ENCODE measurements at regions not wholly inside any gene's neighbourhood (a gene's known extent, or its start where the extent isn't known, plus 50 kb on each side); places are given as distances from the start of the nearest gene placed in this dataset.

DNA sequence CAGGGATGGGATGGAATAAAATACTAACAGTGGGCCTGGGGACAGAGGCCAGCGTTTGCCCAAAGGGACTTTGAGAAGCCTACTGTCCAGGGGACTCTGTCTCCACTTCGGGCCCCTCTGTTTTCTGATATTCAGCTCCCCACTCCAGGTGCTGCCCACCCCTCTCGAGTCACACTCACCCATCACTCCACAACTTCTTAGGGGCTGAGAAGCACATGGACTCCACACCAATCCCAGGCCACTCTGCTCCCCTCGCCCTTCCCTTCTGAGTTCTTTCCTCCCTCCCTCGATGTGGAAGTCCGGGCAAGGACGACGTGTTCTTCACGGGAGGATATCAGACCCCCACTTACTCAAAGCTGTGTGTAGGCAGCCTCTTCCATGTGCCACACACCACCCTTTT, 124.5 kb downstream of the BARX1 start:
- no peak for DNase-seq (ENCODE audit: low spot score)

DNA sequence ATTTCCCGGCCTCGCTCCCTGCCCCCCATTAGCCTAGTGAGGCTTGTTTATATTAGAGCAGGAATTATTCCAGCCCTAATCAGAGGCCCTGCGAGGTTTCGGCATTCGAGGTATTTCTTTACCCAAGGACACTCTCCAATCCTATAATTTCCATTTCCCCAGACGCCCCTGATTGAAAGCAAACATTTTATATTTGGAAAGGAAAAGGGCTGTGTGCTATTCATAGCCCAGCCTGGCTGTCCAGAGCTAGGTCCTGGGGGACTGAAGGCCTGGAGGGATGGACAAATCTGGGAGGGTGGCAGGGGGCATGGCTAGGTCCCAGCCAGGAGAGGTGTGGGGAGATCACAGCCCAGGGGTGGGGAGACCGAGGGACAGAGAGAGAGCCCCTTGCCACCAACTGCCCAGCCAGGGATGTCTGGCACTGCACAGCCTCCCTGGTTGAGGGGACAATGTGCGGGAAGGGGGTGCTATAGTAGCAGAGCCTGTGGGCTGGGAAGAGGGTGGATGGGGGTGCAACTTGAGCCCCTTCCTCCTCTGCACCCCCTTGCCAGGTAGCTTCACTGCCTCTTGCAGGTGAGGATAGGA, 125.1 kb downstream of the BARX1 start:
- intact Hi-C loops (cut with DNase I): no loop called here
- DNase-seq (ENCODE audit: low spot score): no peak

More for the DNA sequence above, 124.5 kb downstream of the BARX1 start:
- intact Hi-C loops (cut with DNase I): no loop called here

DNA sequence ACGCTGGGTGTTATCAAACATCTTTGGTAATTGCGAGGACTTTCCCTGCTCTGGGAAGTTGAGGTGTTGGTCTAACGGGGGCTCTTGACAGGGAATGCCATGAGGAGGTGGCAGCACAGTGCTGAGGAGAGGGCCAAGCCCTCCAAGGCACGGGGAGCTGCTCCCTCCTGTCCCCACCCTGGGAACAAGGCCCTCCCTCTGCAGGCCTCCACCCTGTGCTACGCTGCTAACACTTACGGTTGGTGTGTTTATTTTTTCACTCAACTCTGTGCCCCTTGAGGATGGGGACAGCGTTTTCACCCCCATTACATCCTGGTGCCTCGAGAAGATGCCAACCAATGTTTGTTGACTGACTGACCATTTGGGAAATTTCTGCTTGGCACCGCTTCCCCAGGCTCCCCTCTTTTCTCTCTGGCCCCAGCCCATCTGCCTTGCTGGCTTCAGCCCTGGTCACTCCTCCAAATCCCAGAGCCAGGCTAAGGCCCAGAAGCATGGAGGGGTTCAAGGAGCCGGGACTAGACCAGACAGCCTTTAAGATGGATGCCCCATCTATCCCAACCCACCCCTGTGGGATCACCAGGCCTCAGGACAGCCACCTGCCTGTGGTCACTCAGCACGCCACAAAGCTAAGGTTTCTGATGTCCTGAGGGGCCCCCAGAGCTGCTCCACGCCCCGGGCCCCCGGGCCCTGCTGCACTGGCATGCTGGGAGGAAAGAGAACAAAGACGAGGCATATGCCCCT, 125.7 kb downstream of the BARX1 start:
- DNase-seq (ENCODE audit: low spot score): no peak
- intact Hi-C loops (cut with DNase I): loop anchor here (10.0 kb wide), 1 partner anchor 135 kb away; no protein-coding TSS in a partner anchor

GRCh38 chr9:93828331-93829097, 126.6 kb downstream of the BARX1 start:
- intact Hi-C loops (cut with DNase I): loop anchor here (10.0 kb wide), 1 partner anchor 136 kb away; no protein-coding TSS in a partner anchor
- no peak for DNase-seq (ENCODE audit: low spot score)

DNA sequence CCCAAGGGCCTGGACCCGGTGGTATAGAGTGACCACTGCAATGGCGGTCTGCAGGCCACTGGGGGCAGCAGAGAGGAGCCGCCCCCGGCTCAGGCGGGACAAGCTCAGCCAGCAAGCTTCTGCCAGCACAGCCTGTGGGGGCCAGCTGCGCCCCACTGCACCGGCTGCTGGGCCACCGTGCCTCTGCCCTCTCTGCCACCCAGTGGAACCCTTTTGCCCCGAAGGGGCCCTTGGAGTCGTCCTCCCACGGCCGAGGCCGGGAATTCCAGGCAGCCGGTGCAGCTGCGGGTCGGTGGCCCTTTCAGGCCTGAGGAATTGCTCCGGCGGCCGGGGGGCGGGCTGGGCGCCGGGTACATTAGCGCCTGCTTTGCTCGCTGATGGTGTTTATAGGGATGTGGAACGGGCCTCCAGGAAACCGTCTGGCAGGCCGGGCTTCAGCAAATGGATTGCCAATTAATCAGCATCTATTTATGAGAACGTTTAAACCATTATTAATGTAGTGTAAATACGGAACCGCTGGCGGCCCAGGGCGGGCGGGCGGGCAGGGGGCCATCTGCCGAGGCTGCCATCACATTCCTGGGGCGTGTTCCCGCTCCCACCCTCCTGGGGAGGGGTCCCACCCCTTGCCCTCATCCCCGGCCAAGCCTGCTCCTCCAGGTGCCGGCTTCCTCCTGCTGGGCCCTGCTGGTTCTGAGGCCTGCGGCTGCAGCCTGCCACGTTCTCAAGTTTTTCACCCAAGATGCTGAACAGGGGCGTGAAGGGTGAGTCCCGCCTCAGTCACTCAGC, 127.4 kb downstream of the BARX1 start:
- no peak for DNase-seq (ENCODE audit: low spot score)
- intact Hi-C loops (cut with DNase I): loop anchor here (10.0 kb wide), 1 partner anchor 137 kb away; no protein-coding TSS in a partner anchor

- intact Hi-C loops (cut with DNase I): loop anchor here (10.0 kb wide), 1 partner anchor 138 kb away; no protein-coding TSS in a partner anchor
- DNase-seq (ENCODE audit: low spot score): no peak
These were observed 128.1 kb downstream of the BARX1 start for GRCh38 chr9:93826905-93827544.

GRCh38 chr9:93826209-93826608, 128.9 kb downstream of the BARX1 start:
- no peak for DNase-seq (ENCODE audit: low spot score)
- intact Hi-C loops (cut with DNase I): loop anchor here (10.0 kb wide), 1 partner anchor 139 kb away; no protein-coding TSS in a partner anchor

GRCh38 chr9:93825348-93826115, 129.6 kb downstream of the BARX1 start:
- intact Hi-C loops (cut with DNase I): loop anchor here (10.0 kb wide), 1 partner anchor 139 kb away; no protein-coding TSS in a partner anchor
- DNase-seq (ENCODE audit: low spot score): no peak

GRCh38 chr9:93824386-93825294, 130.5 kb downstream of the BARX1 start:
- no peak for DNase-seq (ENCODE audit: low spot score)
- intact Hi-C loops (cut with DNase I): loop anchor here (10.0 kb wide), 1 partner anchor 140 kb away; no protein-coding TSS in a partner anchor

GRCh38 chr9:93823245-93824072, 131.7 kb downstream of the BARX1 start:
- intact Hi-C loops (cut with DNase I): loop anchor here (10.0 kb wide), 1 partner anchor 141 kb away; no protein-coding TSS in a partner anchor
- DNase-seq (ENCODE audit: low spot score): no peak

- no peak for DNase-seq (ENCODE audit: low spot score)
- intact Hi-C loops (cut with DNase I): loop anchor here (10.0 kb wide), 1 partner anchor 143 kb away; no protein-coding TSS in a partner anchor
These were observed 132.9 kb downstream of the BARX1 start for GRCh38 chr9:93822229-93822628.

GRCh38 chr9:93821307-93821703, 133.8 kb downstream of the BARX1 start:
- DNase-seq (ENCODE audit: low spot score): no peak
- intact Hi-C loops (cut with DNase I): loop anchor here (10.0 kb wide), 1 partner anchor 143 kb away; no protein-coding TSS in a partner anchor

GRCh38 chr9:93820667-93821306, 134.4 kb downstream of the BARX1 start:
- DNase-seq (ENCODE audit: low spot score): no peak
- intact Hi-C loops (cut with DNase I): loop anchor here (10.0 kb wide), 1 partner anchor 144 kb away; no protein-coding TSS in a partner anchor

DNA sequence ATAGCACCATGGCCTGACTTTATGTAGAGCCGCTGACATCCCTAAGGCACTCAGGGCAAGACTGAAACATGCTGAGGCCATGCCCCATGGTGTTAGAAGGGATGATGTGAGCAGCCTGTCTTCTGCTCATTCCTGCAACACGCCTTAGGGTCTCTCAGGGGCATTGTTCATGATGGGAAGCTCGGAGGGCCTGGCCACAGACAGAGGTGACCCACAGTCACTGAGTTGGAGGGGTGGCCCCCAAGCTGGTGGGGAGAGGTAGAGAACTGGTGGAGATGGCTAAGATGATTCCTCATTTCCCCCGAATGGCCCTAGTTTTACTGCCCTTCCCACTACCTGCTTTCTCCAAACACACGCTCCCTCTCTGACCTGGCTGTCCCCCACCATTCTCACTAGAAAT, 135.2 kb downstream of the BARX1 start:
- intact Hi-C loops (cut with DNase I): loop anchor here (10.0 kb wide), 1 partner anchor 145 kb away; no protein-coding TSS in a partner anchor
- DNase-seq (ENCODE audit: low spot score): no peak

DNA sequence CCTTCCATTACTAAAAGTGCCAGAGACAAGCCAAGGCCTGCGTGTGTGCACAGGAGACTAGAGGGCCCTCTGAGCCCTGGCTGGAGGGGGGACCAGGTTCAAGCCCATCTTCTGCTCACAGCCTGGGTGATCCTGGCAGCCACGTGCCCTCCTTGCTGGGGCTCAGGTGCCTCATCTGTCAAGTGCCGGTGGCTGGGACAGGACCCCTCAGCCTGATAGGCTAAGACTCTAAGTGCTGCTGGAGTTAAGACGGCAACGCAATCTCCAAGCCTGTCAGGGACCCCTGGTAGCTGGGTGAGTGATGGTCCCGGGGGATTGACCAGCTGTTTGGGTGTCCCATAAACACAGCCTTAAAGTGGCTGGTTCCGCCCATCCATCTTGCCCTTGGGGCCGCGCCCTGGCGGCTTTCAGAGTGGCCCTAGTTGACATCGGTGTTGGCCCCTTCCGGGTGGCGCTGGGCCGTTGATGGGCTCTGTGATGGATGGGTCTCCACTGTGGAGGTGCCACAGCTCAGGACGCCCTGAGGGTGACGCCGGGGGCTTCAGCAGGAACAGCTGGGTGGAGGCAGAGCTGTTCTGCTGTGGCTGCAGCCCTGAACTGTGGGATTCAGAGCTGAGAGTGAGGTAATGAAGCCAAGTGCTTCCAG, 136.2 kb downstream of the BARX1 start:
- no peak for DNase-seq (ENCODE audit: low spot score)
- intact Hi-C loops (cut with DNase I): no loop called here
